ENCODE measurements at regions not wholly inside any gene's neighbourhood (a gene's known extent, or its start where the extent isn't known, plus 50 kb on each side); places are given as distances from the start of the nearest gene placed in this dataset.

DNA sequence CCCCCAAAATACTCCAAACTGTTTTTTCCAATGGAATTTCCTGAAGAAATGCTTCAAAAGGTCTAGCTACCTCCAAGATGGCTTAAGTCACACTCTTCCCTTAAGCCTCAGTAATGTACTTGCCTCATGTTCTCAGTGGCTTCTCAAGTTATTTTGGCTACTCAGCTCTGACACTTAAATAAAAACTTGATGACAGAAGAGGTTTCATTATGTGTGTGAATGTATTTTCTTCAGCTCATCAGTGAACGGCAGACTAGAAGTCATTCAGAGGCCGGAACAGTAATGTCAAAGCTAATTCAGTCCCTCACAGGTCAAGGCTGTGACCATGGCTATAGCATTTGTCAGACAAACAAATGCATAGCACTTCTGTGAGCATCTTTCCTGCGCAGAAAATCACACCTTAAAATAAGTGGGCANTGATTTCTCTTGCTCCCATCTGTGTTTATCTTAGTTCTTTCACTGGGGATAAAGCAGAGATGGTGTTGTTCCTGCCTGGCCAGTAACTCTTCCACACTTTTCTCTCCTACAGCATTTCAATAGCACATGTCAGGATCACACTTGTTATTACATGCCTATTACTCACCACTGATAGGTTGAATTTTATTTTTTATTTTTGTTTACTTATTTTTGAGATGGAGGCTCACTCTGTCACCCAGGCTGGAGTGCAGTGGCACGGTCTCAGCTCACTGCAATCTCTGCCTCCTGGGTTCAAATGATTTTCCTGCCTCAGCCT, 68.5 kb upstream of the PLCL2 start:
- no peak for TF ChIP-seq POLR2AphosphoS5 (IDR thresholded peaks at IDR 0.05)
- TF ChIP-seq, protein P1, sequence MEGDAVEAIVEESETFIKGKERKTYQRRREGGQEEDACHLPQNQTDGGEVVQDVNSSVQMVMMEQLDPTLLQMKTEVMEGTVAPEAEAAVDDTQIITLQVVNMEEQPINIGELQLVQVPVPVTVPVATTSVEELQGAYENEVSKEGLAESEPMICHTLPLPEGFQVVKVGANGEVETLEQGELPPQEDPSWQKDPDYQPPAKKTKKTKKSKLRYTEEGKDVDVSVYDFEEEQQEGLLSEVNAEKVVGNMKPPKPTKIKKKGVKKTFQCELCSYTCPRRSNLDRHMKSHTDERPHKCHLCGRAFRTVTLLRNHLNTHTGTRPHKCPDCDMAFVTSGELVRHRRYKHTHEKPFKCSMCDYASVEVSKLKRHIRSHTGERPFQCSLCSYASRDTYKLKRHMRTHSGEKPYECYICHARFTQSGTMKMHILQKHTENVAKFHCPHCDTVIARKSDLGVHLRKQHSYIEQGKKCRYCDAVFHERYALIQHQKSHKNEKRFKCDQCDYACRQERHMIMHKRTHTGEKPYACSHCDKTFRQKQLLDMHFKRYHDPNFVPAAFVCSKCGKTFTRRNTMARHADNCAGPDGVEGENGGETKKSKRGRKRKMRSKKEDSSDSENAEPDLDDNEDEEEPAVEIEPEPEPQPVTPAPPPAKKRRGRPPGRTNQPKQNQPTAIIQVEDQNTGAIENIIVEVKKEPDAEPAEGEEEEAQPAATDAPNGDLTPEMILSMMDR (IDR thresholded peaks at IDR 0.05), result no peak
- TF ChIP-seq POLR2A (IDR thresholded peaks at IDR 0.05), result no peak
